IMR-90 (cell line): ENCODE measurements at regions not wholly inside any gene's neighbourhood (a gene's known extent, or its start where the extent isn't known, plus 50 kb on each side); places are given as distances from the start of the nearest gene placed in this dataset.

Source experiments
- ATAC-seq: fragments of 200-7000 bp; cut with Tn5 transposase; 2 replicates; pipeline ENCODE4 v1.9.1; 2020; ENCODE audit warnings: low read depth, mild to moderate bottlenecking, moderate library complexity
- BruUV-seq: library from RNA; stranded (reverse); fragments of 400-500 nt; replicated peaks from 2 replicates; lab custom pipeline; 2021; lab: Mats Ljungman, UMichigan
- CTCF ChIA-PET: fragments of 300-600 bp; formaldehyde crosslinking; extraction: SDS; loops from one replicate; lab custom pipeline; 2021; ENCODE audit warnings: antibody characterized with exemption; lab: Yijun Ruan, JAX
- POLR2A ChIA-PET: fragments of 300-600 bp; sonication (Branson Sonifier 250); formaldehyde crosslinking; loops from one replicate; lab custom pipeline; 2022; ENCODE audit warnings: antibody characterized with exemption; ENCODE audit not compliant: unreplicated experiment; lab: Charles Lee
- DNase-seq: peaks from one replicate; pipeline ENCODE4 v3.0.0; 2013
- H2AFZ ChIP-seq: replicated peaks from 2 replicates; pipeline ENCODE3; 2013; ENCODE audit warnings: low read length, mild to moderate bottlenecking; ENCODE audit not compliant: poor library complexity
- H2AK5ac ChIP-seq: 2 replicates; pipeline ENCODE4 v1.6.1; 2013; ENCODE audit warnings: low read depth, low read length, inconsistent platforms
- H2AK9ac ChIP-seq: replicated peaks from 2 replicates; pipeline ENCODE3; 2013; ENCODE audit warnings: mild to moderate bottlenecking, low read depth, low read length, moderate library complexity; ENCODE audit not compliant: poor library complexity
- H2BK120ac ChIP-seq: 2 replicates; pipeline ENCODE4 v1.6.1; 2013; ENCODE audit warnings: low read depth, low read length, inconsistent platforms
- H2BK15ac ChIP-seq: 3 replicates; pipeline ENCODE4 v1.6.1; 2013; ENCODE audit warnings: low read depth, low read length, inconsistent platforms
- H2BK20ac ChIP-seq: 2 replicates; pipeline ENCODE4 v1.6.1; 2013; ENCODE audit warnings: low read depth, mild to moderate bottlenecking, inconsistent platforms, low read length, moderate library complexity
- H2BK5ac ChIP-seq: 2 replicates; pipeline ENCODE4 v1.6.1; 2013; ENCODE audit warnings: mild to moderate bottlenecking, low read depth, low read length, inconsistent platforms; ENCODE audit not compliant: poor library complexity, severe bottlenecking
- H3K14ac ChIP-seq: replicated peaks from 2 replicates; pipeline ENCODE4 v1.6.1; 2013; ENCODE audit warnings: low read depth, low read length, inconsistent platforms
- H3K18ac ChIP-seq: 2 replicates; pipeline ENCODE4 v1.6.1; 2013; ENCODE audit warnings: low read depth, low read length, control low read depth
- H3K23ac ChIP-seq: 2 replicates; pipeline ENCODE4 v1.6.1; 2013; ENCODE audit warnings: low read depth, low read length, inconsistent platforms
- H3K27ac ChIP-seq: 2 replicates; pipeline ENCODE4 v1.5.1; 2013; ENCODE audit warnings: mild to moderate bottlenecking, control low read depth, low read length; ENCODE audit not compliant: insufficient read depth
- H3K27me3 ChIP-seq: 2 replicates; pipeline ENCODE4 v1.6.1; 2013; ENCODE audit warnings: low read length; ENCODE audit not compliant: control insufficient read depth, insufficient read depth
- H3K36me3 ChIP-seq: 2 replicates; pipeline ENCODE4 v1.6.1; 2013; ENCODE audit warnings: low read length, mixed read lengths; ENCODE audit not compliant: control insufficient read depth, insufficient read depth
- H3K4ac ChIP-seq: 2 replicates; pipeline ENCODE4 v1.6.1; 2013; ENCODE audit warnings: low read depth, low read length, inconsistent platforms
- H3K4me1 ChIP-seq: 2 replicates; pipeline ENCODE4 v1.6.1; 2013; ENCODE audit warnings: low read length, mixed read lengths; ENCODE audit not compliant: control insufficient read depth, insufficient read depth
- H3K4me2 ChIP-seq: 2 replicates; pipeline ENCODE4 v1.6.1; 2013; ENCODE audit warnings: low read depth, mild to moderate bottlenecking, control low read depth, low read length, moderate library complexity
- H3K4me3 ChIP-seq: 2 replicates; pipeline ENCODE4 v1.5.1; 2013; ENCODE audit warnings: low read depth, mild to moderate bottlenecking, control low read depth, low read length, moderate library complexity; ENCODE audit not compliant: insufficient read depth
- H3K56ac ChIP-seq: 2 replicates; pipeline ENCODE4 v1.6.1; 2013; ENCODE audit warnings: low read length, inconsistent platforms; ENCODE audit not compliant: insufficient read depth; ENCODE audit errors: extremely low read depth
- H3K79me1 ChIP-seq, 2 experiments: 2 replicates each; pipeline ENCODE4 v1.6.1; 2013; ENCODE audit warnings: low read length in 2 of 2, inconsistent platforms in 1 of 2, low read depth in 1 of 2
- H3K9ac ChIP-seq: 2 replicates; pipeline ENCODE4 v1.6.1; 2013; ENCODE audit warnings: low read depth, low read length, control low read depth
- H3K9me1 ChIP-seq: 2 replicates; pipeline ENCODE4 v1.6.1; 2013; ENCODE audit warnings: low read length, inconsistent platforms; ENCODE audit not compliant: insufficient read depth
- H3K9me3 ChIP-seq: 2 replicates; pipeline ENCODE4 v1.6.1; 2013; ENCODE audit warnings: low read length; ENCODE audit not compliant: control insufficient read depth, insufficient read depth
- H4K20me1 ChIP-seq: 2 replicates; pipeline ENCODE4 v1.6.1; 2013; ENCODE audit warnings: low read length, inconsistent platforms; ENCODE audit not compliant: insufficient read depth
- H4K5ac ChIP-seq: 2 replicates; pipeline ENCODE4 v1.6.1; 2013; ENCODE audit warnings: mild to moderate bottlenecking, low read depth, low read length, control low read depth
- H4K8ac ChIP-seq, 2 experiments: 2 replicates each; pipeline ENCODE4 v1.6.1; 2013; ENCODE audit warnings: low read depth in 2 of 2, low read length in 2 of 2, control low read depth in 1 of 2, inconsistent platforms in 1 of 2
- H4K91ac ChIP-seq: 2 replicates; pipeline ENCODE4 v1.6.1; 2013; ENCODE audit warnings: low read depth, low read length, inconsistent platforms; ENCODE audit not compliant: insufficient read depth
- BHLHE40 ChIP-seq: fragments of 150-350 bp; IDR thresholded peaks from 2 replicates; pipeline ENCODE4 v1.6.1; 2016; ENCODE audit warnings: mild to moderate bottlenecking, low read depth, low read length
- CEBPB ChIP-seq: IDR thresholded peaks from 2 replicates; pipeline ENCODE4 v1.6.1; 2012; ENCODE audit warnings: low read depth, low read length, improper control_type of control experiment
- CHD1 ChIP-seq: IDR thresholded peaks from 2 replicates; pipeline ENCODE4 v1.6.1; 2012; ENCODE audit warnings: low read depth, low read length, improper control_type of control experiment
- CTCF ChIP-seq: conservative IDR thresholded peaks from 2 replicates; pipeline ENCODE4 v1.5.1; 2012; ENCODE audit warnings: mild to moderate bottlenecking, low read depth, low read length, improper control_type of control experiment
- ELK1 ChIP-seq: fragments of 150-350 bp; IDR thresholded peaks from 2 replicates; pipeline ENCODE4 v1.6.1; 2016; ENCODE audit warnings: low read depth, mild to moderate bottlenecking, low read length, moderate library complexity, borderline replicate concordance
- FOS ChIP-seq: fragments of 150-350 bp; IDR thresholded peaks from 2 replicates; pipeline ENCODE4 v1.6.1; 2016; ENCODE audit warnings: low read depth, low read length
- MAFK ChIP-seq: IDR thresholded peaks from 2 replicates; pipeline ENCODE4 v1.6.1; 2012; ENCODE audit warnings: low read depth, low read length, improper control_type of control experiment
- MAZ ChIP-seq: IDR thresholded peaks from 2 replicates; pipeline ENCODE4 v1.6.1; 2012; ENCODE audit warnings: low read depth, mild to moderate bottlenecking, low read length, improper control_type of control experiment, moderate library complexity, borderline replicate concordance
- MXI1 ChIP-seq: IDR thresholded peaks from 2 replicates; pipeline ENCODE4 v1.6.1; 2012; ENCODE audit warnings: low read depth, mild to moderate bottlenecking, low read length, moderate library complexity, borderline replicate concordance
- NFE2L2 ChIP-seq: fragments of 150-350 bp; IDR thresholded peaks from 2 replicates; pipeline ENCODE4 v1.6.1; 2016; ENCODE audit warnings: low read depth, mild to moderate bottlenecking, low read length
- POLR2A ChIP-seq: IDR thresholded peaks from 2 replicates; pipeline ENCODE4 v1.6.1; 2012; ENCODE audit warnings: mild to moderate bottlenecking, low read depth, low read length
- RAD21 ChIP-seq: IDR thresholded peaks from 2 replicates; pipeline ENCODE4 v1.6.1; 2012; ENCODE audit warnings: low read length, improper control_type of control experiment
- RCOR1 ChIP-seq: IDR thresholded peaks from 2 replicates; pipeline ENCODE4 v1.6.1; 2012; ENCODE audit warnings: mild to moderate bottlenecking, low read length, improper control_type of control experiment; ENCODE audit not compliant: insufficient replicate concordance
- RFX5 ChIP-seq: IDR thresholded peaks from 2 replicates; pipeline ENCODE4 v1.8.0; 2012; ENCODE audit warnings: low read depth, mild to moderate bottlenecking, low read length, moderate library complexity
- SMC3 ChIP-seq: fragments of 150-350 bp; IDR thresholded peaks from 2 replicates; pipeline ENCODE4 v1.6.1; 2016; ENCODE audit warnings: low read depth, mild to moderate bottlenecking, antibody characterized with exemption, low read length, moderate library complexity
- USF2 ChIP-seq: fragments of 150-350 bp; IDR thresholded peaks from 2 replicates; pipeline ENCODE4 v1.6.1; 2017; ENCODE audit warnings: mild to moderate bottlenecking, antibody characterized with exemption, low read length, low read depth
- WGBS, 2 experiments: methylation state at CpG; one replicate each; pipeline versions ENCODE4 v1.1.5 to v1.1.7; 2013; ENCODE audit warnings: missing lambda C conversion rate in 2 of 2; ENCODE audit not compliant: insufficient read length in 1 of 2; ENCODE audit errors: extremely low coverage in 2 of 2; 5-methylcytosine and 5-hydroxymethylcytosine counted together
- dilution Hi-C: fragments of 300-500 bp; cut with HindIII; formaldehyde crosslinking; loops from one replicate; pipeline ENCODE4 v1.14.3; 2018; ENCODE audit warnings: low sequenced_read_pairs; ENCODE audit not compliant: unreplicated experiment
- in situ Hi-C: fragments of 300-500 bp; cut with MboI; formaldehyde crosslinking; loops from 3 replicates; pipeline ENCODE4 v1.14.3; 2019; ENCODE audit warnings: low sequenced_read_pairs, inconsistent platforms, mixed read lengths
- intact Hi-C: fragments of 100-400 bp; cut with micrococcal nuclease; formaldehyde crosslinking; loops from 2 replicates; pipeline ENCODE4 v1.10.0; 2022

GRCh38 chr16:8253718-8254117, 336.6 kb downstream of the TMEM114 start:
- H3K9me1 ChIP-seq: no peaks in the 10 kb centered on the region
- no peak for DNase-seq
- POLR2A ChIA-PET: no interaction called here
- no peak for TF ChIP-seq MAFK
- no peak for TF ChIP-seq FOS
- no peak for TF ChIP-seq ELK1
- no peak for TF ChIP-seq USF2
- no peak for TF ChIP-seq CHD1
- no peak for TF ChIP-seq NFE2L2
- no peak for TF ChIP-seq POLR2A
- TF ChIP-seq MXI1: no peak
- TF ChIP-seq MAZ: no peak
- no peak for TF ChIP-seq RFX5
- TF ChIP-seq BHLHE40: no peak
- TF ChIP-seq CEBPB: no peak
- no peak for TF ChIP-seq CTCF
- TF ChIP-seq RAD21: no peak
- no peak for TF ChIP-seq SMC3
- TF ChIP-seq RCOR1: no peak
- H4K20me1 ChIP-seq: no peaks in the 10 kb centered on the region
- no peaks in the 10 kb centered on the region for H3K36me3 ChIP-seq
- no peak overlapping the region for H4K91ac ChIP-seq
- no peak overlapping the region for H3K27ac ChIP-seq
- H2AFZ ChIP-seq: no peak overlapping the region
- in situ Hi-C loops: no loop called here
- dilution Hi-C loops: no loop called here
- H3K4me2 ChIP-seq: no peak overlapping the region
- H4K5ac ChIP-seq: no peak overlapping the region
- no peak overlapping the region for H3K4me3 ChIP-seq
- H3K27me3 ChIP-seq: no peaks in the 10 kb centered on the region
- H3K18ac ChIP-seq: no peak overlapping the region
- ATAC-seq: no peak
- H3K9ac ChIP-seq: no peak overlapping the region
- H2AK9ac ChIP-seq: no peak overlapping the region
- BruUV-seq: no TSS peak
- H2BK120ac ChIP-seq: no peak overlapping the region
- H3K4ac ChIP-seq: no peak overlapping the region
- H3K14ac ChIP-seq: no peak overlapping the region
- intact Hi-C loops: no loop called here
- no peak overlapping the region for H3K56ac ChIP-seq
- no peak overlapping the region for H2BK20ac ChIP-seq
- no peak overlapping the region for H2BK5ac ChIP-seq
- no peak overlapping the region for H2BK15ac ChIP-seq
- H2AK5ac ChIP-seq: no peak overlapping the region
- no peak overlapping the region for H4K8ac ChIP-seq
- CTCF ChIA-PET: no interaction called here
- H3K23ac ChIP-seq: no peak overlapping the region
- WGBS, 2 experiments: 20% methylated on average over 1 of the region's 5 CpGs; no CpG with 5 or more reads in 1 of the 2 experiments
- H3K9me3 ChIP-seq: peaks cover 11% of the 10 kb centered on the region
- H3K4me1 ChIP-seq: no peaks in the 10 kb centered on the region
- no peaks in the 10 kb centered on the region for H3K79me1 ChIP-seq
